ENCODE measurements at regions not wholly inside any gene's neighbourhood (a gene's known extent, or its start where the extent isn't known, plus 50 kb on each side); places are given as distances from the start of the nearest gene placed in this dataset.

DNA sequence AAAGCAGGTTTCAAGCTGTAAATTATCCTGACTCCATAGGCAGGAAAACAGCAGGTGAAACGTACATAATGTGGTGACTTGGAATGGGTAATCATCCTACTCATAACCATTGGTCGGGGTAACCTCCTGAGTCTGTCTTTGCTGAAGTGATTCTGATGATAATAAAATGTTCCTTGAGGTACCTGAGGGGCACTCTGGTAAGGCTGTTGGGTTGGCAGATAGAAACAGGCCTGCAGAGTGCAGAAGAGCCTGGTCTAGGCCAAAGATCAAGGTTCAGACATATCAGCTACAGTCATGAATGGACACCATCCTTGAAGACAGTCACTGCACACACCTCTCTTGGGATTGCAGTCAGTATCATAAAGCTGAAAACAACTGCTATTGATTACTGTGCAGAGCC lies 174.7 kb upstream of the RPL34 start:
- no peak for TF ChIP-seq CTCF (IDR thresholded peaks at IDR 0.05)
- no peak for TF ChIP-seq EZH2 (IDR thresholded peaks at IDR 0.05; ENCODE audit: borderline replicate concordance, insufficient read depth, low read depth, low read length, poor library complexity, severe bottlenecking)

All from B cell (primary cell).